Keratinocyte (primary cell): ENCODE measurements at regions not wholly inside any gene's neighbourhood (a gene's known extent, or its start where the extent isn't known, plus 50 kb on each side); places are given as distances from the start of the nearest gene placed in this dataset.

Experiments
- CTCF ChIP-seq, 3 experiments: IDR thresholded peaks in 1 of 3; conservative IDR thresholded peaks in 1 of 3; optimal IDR thresholded peaks in 1 of 3; 2 replicates in 2 of 3; 3 replicates in 1 of 3; pipeline versions ENCODE3 to v1.5.1; 2011; ENCODE audit warnings: low read length in 3 of 3, mild to moderate bottlenecking in 3 of 3, moderate library complexity in 2 of 3, control low read depth in 1 of 3, inconsistent platforms in 1 of 3; ENCODE audit not compliant: insufficient read depth in 2 of 3; ENCODE audit errors: extremely low read depth in 1 of 3
- EZH2 ChIP-seq: IDR thresholded peaks from one replicate; pipeline ENCODE4 v1.6.1; 2012; ENCODE audit warnings: inconsistent platforms, mild to moderate bottlenecking, low read length, moderate library complexity

- TF ChIP-seq CTCF (optimal IDR thresholded peaks at IDR 0.05 in 1 of 3, IDR thresholded peaks at IDR 0.05 in 1 of 3, conservative IDR thresholded peaks at IDR 0.05 in 1 of 3; ENCODE audit: extremely low read depth in 1 of 3, insufficient read depth in 2 of 3, low read length in 3 of 3) (no peak), EZH2 (no peak)
Observed at GRCh38 chr3:116974702-116975101, 265.1 kb downstream of the TUSC7 start.
